ENCODE measurements at regions not wholly inside any gene's neighbourhood (a gene's known extent, or its start where the extent isn't known, plus 50 kb on each side); places are given as distances from the start of the nearest gene placed in this dataset.

DNA sequence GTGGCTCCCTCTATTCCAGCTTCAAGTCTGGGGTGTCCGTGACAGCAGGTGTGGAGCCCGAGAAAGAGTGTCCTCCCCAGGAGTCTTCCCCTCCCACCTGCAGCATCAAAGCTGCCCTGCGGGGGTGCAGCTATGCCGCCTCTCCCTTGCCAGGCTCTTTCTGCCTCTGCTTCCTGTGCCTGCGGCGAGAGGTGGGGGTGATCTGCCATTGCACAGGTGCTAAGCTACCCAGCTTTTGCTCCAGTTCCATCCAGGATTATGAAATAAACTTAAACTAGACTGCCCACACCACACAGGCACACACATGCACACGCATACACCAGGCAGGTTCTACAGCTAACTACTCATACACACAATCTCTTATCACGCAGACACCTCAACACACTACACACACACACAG is 104.7 kb upstream of the CLDN10 start:
- no peak overlapping the region for H2AFZ ChIP-seq (ENCODE audit: low read length)
- H3K27me3 ChIP-seq (ENCODE audit: control insufficient read depth, insufficient read depth, low read length): peaks cover 3% of the 10 kb centered on the region
- no peaks in the 10 kb centered on the region for H3K9me3 ChIP-seq (ENCODE audit: control insufficient read depth, insufficient read depth, low read depth, low read length)
- H3K4me2 ChIP-seq (ENCODE audit: extremely low read depth, insufficient read depth, low read length): no peak overlapping the region
- H3K36me3 ChIP-seq (ENCODE audit: control insufficient read depth, insufficient read depth, low read length): no peaks in the 10 kb centered on the region
- no peaks in the 10 kb centered on the region for H4K20me1 ChIP-seq (ENCODE audit: control insufficient read depth, extremely low read depth, insufficient read depth, low read length)
- H3K4me1 ChIP-seq (ENCODE audit: control insufficient read depth, extremely low read depth, insufficient read depth, low read length): no peaks in the 10 kb centered on the region
- no peak overlapping the region for H3K4me3 ChIP-seq (replicated peaks in 1 of 4; ENCODE audit: control extremely low read depth in 1 of 4, insufficient read depth in 1 of 4, low read depth in 3 of 4, low read length in 4 of 4)
- no peaks in the 10 kb centered on the region for H3K79me2 ChIP-seq (ENCODE audit: control insufficient read depth, insufficient read depth, low read length)
- DNase-seq (ENCODE audit: low read depth in 2 of 2): no peak
- TF ChIP-seq, protein P1, sequence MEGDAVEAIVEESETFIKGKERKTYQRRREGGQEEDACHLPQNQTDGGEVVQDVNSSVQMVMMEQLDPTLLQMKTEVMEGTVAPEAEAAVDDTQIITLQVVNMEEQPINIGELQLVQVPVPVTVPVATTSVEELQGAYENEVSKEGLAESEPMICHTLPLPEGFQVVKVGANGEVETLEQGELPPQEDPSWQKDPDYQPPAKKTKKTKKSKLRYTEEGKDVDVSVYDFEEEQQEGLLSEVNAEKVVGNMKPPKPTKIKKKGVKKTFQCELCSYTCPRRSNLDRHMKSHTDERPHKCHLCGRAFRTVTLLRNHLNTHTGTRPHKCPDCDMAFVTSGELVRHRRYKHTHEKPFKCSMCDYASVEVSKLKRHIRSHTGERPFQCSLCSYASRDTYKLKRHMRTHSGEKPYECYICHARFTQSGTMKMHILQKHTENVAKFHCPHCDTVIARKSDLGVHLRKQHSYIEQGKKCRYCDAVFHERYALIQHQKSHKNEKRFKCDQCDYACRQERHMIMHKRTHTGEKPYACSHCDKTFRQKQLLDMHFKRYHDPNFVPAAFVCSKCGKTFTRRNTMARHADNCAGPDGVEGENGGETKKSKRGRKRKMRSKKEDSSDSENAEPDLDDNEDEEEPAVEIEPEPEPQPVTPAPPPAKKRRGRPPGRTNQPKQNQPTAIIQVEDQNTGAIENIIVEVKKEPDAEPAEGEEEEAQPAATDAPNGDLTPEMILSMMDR (conservative IDR thresholded peaks at IDR 0.05 in 1 of 2, IDR thresholded peaks at IDR 0.05 in 1 of 2; ENCODE audit: low read depth in 1 of 2, low read length in 2 of 2): no peak
- TF ChIP-seq EZH2 (IDR thresholded peaks at IDR 0.05; ENCODE audit: low read length, missing control alignments): no peak
- H3K9ac ChIP-seq (ENCODE audit: insufficient read depth, low read length): no peak overlapping the region
- H3K27ac ChIP-seq (ENCODE audit: insufficient read depth, low read length): no peak overlapping the region

DNA sequence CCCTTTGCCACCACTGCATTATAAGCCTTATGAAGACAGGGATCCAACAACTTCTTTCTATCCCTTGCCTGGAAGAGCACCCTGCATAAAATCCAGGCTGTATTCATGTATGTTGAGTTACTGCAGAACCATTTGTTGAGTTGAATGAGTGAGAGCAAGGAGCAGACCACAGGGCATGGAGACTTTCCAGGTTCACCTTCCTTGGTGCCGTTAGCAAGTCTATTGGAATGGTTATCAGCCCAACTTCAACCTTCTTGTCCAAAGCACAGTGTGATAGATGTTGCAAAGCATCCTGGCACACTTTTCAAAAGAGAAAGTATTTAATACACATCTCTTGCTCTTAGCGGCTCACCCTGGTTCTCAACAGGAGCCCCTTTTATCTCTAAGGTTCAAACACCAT is 100.9 kb upstream of the CLDN10 start:
- Histone ChIP-seq H3K4me2 (ENCODE audit: extremely low read depth, insufficient read depth, low read length) (no peak overlapping the region), H3K27ac (ENCODE audit: insufficient read depth, low read length) (no peak overlapping the region), H2AFZ (ENCODE audit: low read length) (no peak overlapping the region), H4K20me1 (ENCODE audit: control insufficient read depth, extremely low read depth, insufficient read depth, low read length) (no peaks in the 10 kb centered on the region), H3K79me2 (ENCODE audit: control insufficient read depth, insufficient read depth, low read length) (no peaks in the 10 kb centered on the region), H3K36me3 (ENCODE audit: control insufficient read depth, insufficient read depth, low read length) (no peaks in the 10 kb centered on the region), H3K27me3 (ENCODE audit: control insufficient read depth, insufficient read depth, low read length) (no peaks in the 10 kb centered on the region), H3K9me3 (ENCODE audit: control insufficient read depth, insufficient read depth, low read depth, low read length) (no peaks in the 10 kb centered on the region), H3K4me3 (replicated peaks in 1 of 4; ENCODE audit: control extremely low read depth in 1 of 4, insufficient read depth in 1 of 4, low read depth in 3 of 4, low read length in 4 of 4) (no peak overlapping the region), H3K9ac (ENCODE audit: insufficient read depth, low read length) (no peak overlapping the region), H3K4me1 (ENCODE audit: control insufficient read depth, extremely low read depth, insufficient read depth, low read length) (no peaks in the 10 kb centered on the region)
- TF ChIP-seq EZH2 (IDR thresholded peaks at IDR 0.05; ENCODE audit: low read length, missing control alignments): no peak
- TF ChIP-seq, protein P1 (conservative IDR thresholded peaks at IDR 0.05 in 1 of 2, IDR thresholded peaks at IDR 0.05 in 1 of 2; ENCODE audit: low read depth in 1 of 2, low read length in 2 of 2): no peak
- peak in 1 of 2 donors; percentile 82 for DNase-seq (ENCODE audit: low read depth in 2 of 2)

DNA sequence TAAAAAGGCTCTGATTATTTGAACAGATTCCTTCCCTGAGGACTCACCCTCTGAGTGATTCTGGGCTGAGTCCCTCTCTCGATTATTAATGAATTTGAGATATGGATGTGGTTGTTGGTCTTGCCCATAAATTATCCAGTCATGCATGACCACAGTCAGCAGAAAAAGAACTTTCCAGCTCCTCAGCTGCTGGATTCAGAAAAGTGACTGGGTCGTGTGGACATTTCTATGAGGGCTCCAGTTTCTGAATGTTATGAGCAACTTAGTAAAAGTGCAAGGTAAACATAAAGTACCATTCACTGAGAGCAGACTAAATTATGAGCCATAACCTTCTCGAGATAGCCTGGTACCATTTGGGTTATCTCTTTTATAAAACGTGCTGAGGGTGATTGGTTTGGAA is 100.1 kb upstream of the CLDN10 start:
- Histone ChIP-seq H3K27me3 (ENCODE audit: control insufficient read depth, insufficient read depth, low read length) (no peaks in the 10 kb centered on the region), H3K9ac (ENCODE audit: insufficient read depth, low read length) (no peak overlapping the region), H3K4me1 (ENCODE audit: control insufficient read depth, extremely low read depth, insufficient read depth, low read length) (no peaks in the 10 kb centered on the region), H3K9me3 (ENCODE audit: control insufficient read depth, insufficient read depth, low read depth, low read length) (no peaks in the 10 kb centered on the region), H3K4me3 (replicated peaks in 1 of 4; ENCODE audit: control extremely low read depth in 1 of 4, insufficient read depth in 1 of 4, low read depth in 3 of 4, low read length in 4 of 4) (no peak overlapping the region), H2AFZ (ENCODE audit: low read length) (no peak overlapping the region), H4K20me1 (ENCODE audit: control insufficient read depth, extremely low read depth, insufficient read depth, low read length) (no peaks in the 10 kb centered on the region), H3K27ac (ENCODE audit: insufficient read depth, low read length) (no peak overlapping the region), H3K79me2 (ENCODE audit: control insufficient read depth, insufficient read depth, low read length) (no peaks in the 10 kb centered on the region), H3K36me3 (ENCODE audit: control insufficient read depth, insufficient read depth, low read length) (no peaks in the 10 kb centered on the region), H3K4me2 (ENCODE audit: extremely low read depth, insufficient read depth, low read length) (no peak overlapping the region)
- no peak for TF ChIP-seq EZH2 (IDR thresholded peaks at IDR 0.05; ENCODE audit: low read length, missing control alignments)
- TF ChIP-seq, protein P1 (conservative IDR thresholded peaks at IDR 0.05 in 1 of 2, IDR thresholded peaks at IDR 0.05 in 1 of 2; ENCODE audit: low read depth in 1 of 2, low read length in 2 of 2): no peak
- DNase-seq (ENCODE audit: low read depth in 2 of 2): peak in 1 of 2 donors; percentile 84
